Hepatocyte (in vitro differentiated cells): ENCODE measurements at regions not wholly inside any gene's neighbourhood (a gene's known extent, or its start where the extent isn't known, plus 50 kb on each side); places are given as distances from the start of the nearest gene placed in this dataset.

Experiments
- DNase-seq: peaks from one replicate; pipeline ENCODE4 v3.0.0-alpha.2; 2016; ENCODE audit warnings: low spot score
- H2AFZ ChIP-seq: fragments of 200-600 bp; sonication (generic); 2 replicates; pipeline ENCODE4 v1.6.0; 2016; ENCODE audit warnings: antibody characterized with exemption, mild to moderate bottlenecking
- H3K27ac ChIP-seq: fragments of 200-600 bp; sonication (generic); 2 replicates; pipeline ENCODE4 v1.5.1; 2016; ENCODE audit warnings: mild to moderate bottlenecking
- H3K27me3 ChIP-seq: fragments of 200-600 bp; sonication (generic); 2 replicates; pipeline ENCODE4 v1.6.1; 2016
- H3K36me3 ChIP-seq: fragments of 200-600 bp; sonication (generic); replicated peaks from 2 replicates; pipeline ENCODE4 v1.5.1; 2016; ENCODE audit warnings: low read depth; ENCODE audit not compliant: insufficient read depth
- H3K4me1 ChIP-seq: fragments of 200-600 bp; sonication (generic); 2 replicates; pipeline ENCODE4 v1.5.1; 2016; ENCODE audit warnings: mild to moderate bottlenecking, moderate library complexity; ENCODE audit not compliant: insufficient read depth
- H3K4me2 ChIP-seq: fragments of 200-600 bp; sonication (generic); 2 replicates; pipeline ENCODE4 v1.6.0; 2016
- H3K4me3 ChIP-seq: fragments of 200-600 bp; sonication (generic); 2 replicates; pipeline ENCODE4 v1.5.1; 2016; ENCODE audit warnings: mild to moderate bottlenecking
- H3K79me2 ChIP-seq: fragments of 200-600 bp; sonication (generic); 2 replicates; pipeline ENCODE4 v1.6.0; 2017; ENCODE audit warnings: mild to moderate bottlenecking
- H3K9me2 ChIP-seq: fragments of 200-600 bp; sonication (generic); replicated peaks from 2 replicates; pipeline ENCODE4 v1.6.0; 2017; ENCODE audit warnings: mild to moderate bottlenecking; ENCODE audit not compliant: insufficient read depth
- H3K9me3 ChIP-seq: fragments of 200-600 bp; sonication (generic); 2 replicates; pipeline ENCODE4 v1.5.1; 2016; ENCODE audit warnings: low read depth, mild to moderate bottlenecking
- H4K20me1 ChIP-seq: fragments of 200-600 bp; sonication (generic); 2 replicates; pipeline ENCODE4 v1.6.0; 2016; ENCODE audit warnings: mild to moderate bottlenecking; ENCODE audit not compliant: insufficient read depth, poor library complexity, severe bottlenecking
- CTCF ChIP-seq: fragments of 200-600 bp; sonication (generic); IDR thresholded peaks from 2 replicates; pipeline ENCODE4 v1.5.1; 2016; ENCODE audit warnings: antibody characterized with exemption, mild to moderate bottlenecking; ENCODE audit not compliant: poor library complexity
- EZH2 ChIP-seq: fragments of 200-600 bp; sonication (generic); IDR thresholded peaks from 2 replicates; pipeline ENCODE4 v1.6.1; 2016; ENCODE audit warnings: antibody characterized with exemption, mild to moderate bottlenecking, borderline replicate concordance
- EZH2phosphoT487 ChIP-seq: fragments of 200-600 bp; sonication (generic); IDR thresholded peaks from one replicate; pipeline ENCODE4 v1.6.1; 2018; ENCODE audit warnings: antibody characterized with exemption, mild to moderate bottlenecking, low read depth, moderate library complexity; ENCODE audit not compliant: unreplicated experiment, severe bottlenecking
- WGBS: methylation state at CpG from one replicate; pipeline ENCODE4 v1.1.6; 2016; ENCODE audit warnings: low lambda C conversion rate; ENCODE audit errors: missing lambda C conversion rate; 5-methylcytosine and 5-hydroxymethylcytosine counted together

- no peaks in the 10 kb centered on the region for H3K27me3 ChIP-seq
- H3K36me3 ChIP-seq, result no peaks in the 10 kb centered on the region
- H2AFZ ChIP-seq, result no peak overlapping the region
- no peak for TF ChIP-seq EZH2phosphoT487
- no peak for TF ChIP-seq CTCF
- H3K27ac ChIP-seq, result no peak overlapping the region
- DNase-seq, result no peak
- 88% methylated on average over 6 of the region's 6 CpGs for WGBS
- peaks cover 32% of the 10 kb centered on the region for H3K4me1 ChIP-seq
- H4K20me1 ChIP-seq, result no peaks in the 10 kb centered on the region
- no peak overlapping the region for H3K4me3 ChIP-seq
- H3K4me2 ChIP-seq, result no peak overlapping the region
- H3K9me3 ChIP-seq, result no peaks in the 10 kb centered on the region
- no peaks in the 10 kb centered on the region for H3K79me2 ChIP-seq
- no peaks in the 10 kb centered on the region for H3K9me2 ChIP-seq
These were observed 64.6 kb upstream of the STEAP1B start for GRCh38 chr7:22564511-22565045.

- H3K27ac ChIP-seq, result peak overlapping the region; percentile 33
- no peaks in the 10 kb centered on the region for H3K9me2 ChIP-seq
- H3K4me3 ChIP-seq, result no peak overlapping the region
- H3K9me3 ChIP-seq, result no peaks in the 10 kb centered on the region
- H3K27me3 ChIP-seq, result no peaks in the 10 kb centered on the region
- no peak for TF ChIP-seq CTCF
- TF ChIP-seq EZH2, result no peak
- no peak for TF ChIP-seq EZH2phosphoT487
- peaks cover 32% of the 10 kb centered on the region for H3K4me1 ChIP-seq
- no peaks in the 10 kb centered on the region for H3K36me3 ChIP-seq
- H2AFZ ChIP-seq, result peak overlapping the region; percentile 39
- no peaks in the 10 kb centered on the region for H4K20me1 ChIP-seq
- H3K79me2 ChIP-seq, result no peaks in the 10 kb centered on the region
- 63% methylated on average over 11 of the region's 11 CpGs for WGBS
- DNase-seq, result no peak
- H3K4me2 ChIP-seq, result peak overlapping the region; percentile 63
These were observed 63.7 kb upstream of the STEAP1B start for GRCh38 chr7:22563621-22564241.

GRCh38 chr7:22563032-22563501 is 63.1 kb upstream of the STEAP1B start:
- WGBS, result 20% methylated on average over 10 of the region's 10 CpGs
- peak; percentile 53 for DNase-seq

More at GRCh38 chr7:22563032-22563501, 63.1 kb upstream of the STEAP1B start:
- Histone ChIP-seq H3K4me3 (no peak overlapping the region), H3K27ac (peak overlapping the region; percentile 72), H3K27me3 (no peaks in the 10 kb centered on the region), H2AFZ (peak overlapping the region; percentile 39), H3K79me2 (no peaks in the 10 kb centered on the region), H3K4me1 (peaks cover 32% of the 10 kb centered on the region), H3K36me3 (no peaks in the 10 kb centered on the region), H3K9me2 (no peaks in the 10 kb centered on the region), H3K4me2 (peak overlapping the region; percentile 63), H4K20me1 (no peaks in the 10 kb centered on the region), H3K9me3 (no peaks in the 10 kb centered on the region)
- TF ChIP-seq CTCF, result no peak
- TF ChIP-seq EZH2phosphoT487, result no peak
- no peak for TF ChIP-seq EZH2
